ENCODE measurements at regions not wholly inside any gene's neighbourhood (a gene's known extent, or its start where the extent isn't known, plus 50 kb on each side); places are given as distances from the start of the nearest gene placed in this dataset.

DNA sequence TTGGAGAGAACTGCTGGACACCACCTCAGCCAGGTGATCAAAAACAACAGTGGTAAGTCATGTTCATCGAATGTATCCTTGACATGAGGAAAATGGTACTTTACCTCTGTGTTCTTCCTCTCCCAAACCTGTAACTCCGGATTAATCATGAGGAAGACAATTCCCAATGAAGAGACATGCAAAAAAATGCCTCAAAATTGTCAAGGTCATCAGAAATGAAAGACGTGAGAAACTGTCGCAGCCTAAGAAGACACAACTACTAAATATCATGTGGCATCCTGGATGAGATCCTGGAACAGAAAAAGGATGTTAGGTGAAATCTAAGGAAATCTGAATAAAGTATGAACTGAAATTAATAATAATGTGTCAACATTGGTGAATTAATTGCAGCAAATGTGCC is 178.4 kb downstream of the LACC1 start:
- DNase-seq = no peak

GRCh38 chr13:44058624-44059215 is 179.0 kb downstream of the LACC1 start:
- DNase-seq = no peak

DNA sequence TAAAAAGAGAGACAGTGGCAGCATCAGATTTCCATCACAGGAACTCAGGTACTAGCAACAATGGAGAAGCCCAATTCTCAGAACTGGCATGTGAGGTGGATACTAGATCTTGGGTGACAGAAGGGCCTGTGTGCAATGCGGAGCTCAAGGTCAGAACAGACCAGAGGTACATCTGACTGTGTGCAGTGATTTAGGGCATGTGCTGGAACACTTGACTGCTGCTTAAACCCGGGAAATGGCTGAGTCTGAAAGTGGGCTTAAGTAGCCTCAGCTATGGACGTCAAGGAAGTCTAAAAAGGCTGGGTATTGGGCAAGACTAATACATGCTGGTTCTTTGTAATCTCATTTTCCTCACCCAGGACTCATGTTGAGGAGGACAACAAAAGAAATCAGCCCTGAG is 182.2 kb downstream of the LACC1 start:
- DNase-seq = no peak

DNA sequence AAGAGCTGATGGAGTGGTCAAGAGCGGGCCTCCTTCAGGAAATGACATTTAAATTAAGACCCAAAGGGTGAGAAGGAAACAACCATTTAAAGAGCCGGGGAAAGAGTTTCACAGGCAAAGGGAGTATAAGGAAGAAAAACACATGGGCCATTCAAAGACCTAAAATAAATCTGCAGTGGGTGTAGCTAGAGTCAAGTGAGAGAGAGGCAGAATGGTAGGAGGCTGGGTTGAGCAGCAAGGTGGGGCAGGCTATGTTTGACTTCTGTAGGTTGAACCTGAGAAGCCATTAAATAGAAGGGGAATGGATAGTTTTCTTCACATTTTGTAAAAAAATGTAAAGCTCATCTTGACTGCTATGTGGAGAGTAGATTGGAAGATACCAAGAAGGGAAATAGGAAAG is 183.8 kb downstream of the LACC1 start:
- no peak for DNase-seq

- DNase-seq = no peak
These were observed 184.2 kb downstream of the LACC1 start for GRCh38 chr13:44063881-44064280.

- DNase-seq = no peak
These were observed 184.7 kb downstream of the LACC1 start for GRCh38 chr13:44064357-44064756.

DNA sequence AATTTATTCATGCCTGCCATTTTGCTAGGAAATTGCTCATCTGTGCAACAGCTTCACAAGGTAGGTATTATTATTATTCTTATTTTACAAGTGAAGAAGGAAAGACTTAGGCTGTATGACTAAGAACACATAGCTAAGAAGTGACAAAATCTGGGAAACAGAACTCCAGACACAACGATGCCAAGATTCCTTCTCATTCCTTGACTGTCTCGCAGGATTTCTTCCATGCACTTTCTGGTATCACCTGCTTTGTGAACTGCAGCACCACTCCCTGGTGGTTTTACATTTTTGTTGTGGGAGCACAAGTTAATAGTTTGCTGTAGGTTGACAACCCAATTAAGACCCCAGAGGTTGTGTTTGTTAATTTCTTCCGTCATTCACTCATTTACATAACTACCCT is 188.5 kb downstream of the LACC1 start:
- DNase-seq = no peak

DNA sequence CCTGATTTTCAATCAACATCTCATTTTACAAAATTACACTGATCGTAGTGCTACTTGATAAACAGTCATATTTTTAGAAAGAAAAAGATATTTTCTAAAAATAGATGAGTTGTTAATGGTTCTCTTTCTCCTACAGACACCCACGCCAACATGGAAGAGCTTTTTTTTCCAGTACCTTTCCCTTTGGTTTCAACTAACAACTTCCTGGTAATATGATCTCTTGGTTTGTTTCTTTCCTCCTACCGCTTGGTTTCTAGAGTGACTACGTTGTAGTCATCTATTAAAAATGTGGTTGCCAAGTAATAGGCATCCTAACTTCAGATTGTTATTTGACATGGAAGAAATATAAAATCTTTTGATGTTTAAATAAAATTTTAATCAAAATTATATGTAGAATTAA is 189.0 kb downstream of the LACC1 start:
- DNase-seq = no peak

- DNase-seq = no peak
These were observed 192.8 kb downstream of the LACC1 start for GRCh38 chr13:44072536-44072935.

GRCh38 chr13:44074611-44075010 is 194.9 kb downstream of the LACC1 start:
- DNase-seq = no peak

DNA sequence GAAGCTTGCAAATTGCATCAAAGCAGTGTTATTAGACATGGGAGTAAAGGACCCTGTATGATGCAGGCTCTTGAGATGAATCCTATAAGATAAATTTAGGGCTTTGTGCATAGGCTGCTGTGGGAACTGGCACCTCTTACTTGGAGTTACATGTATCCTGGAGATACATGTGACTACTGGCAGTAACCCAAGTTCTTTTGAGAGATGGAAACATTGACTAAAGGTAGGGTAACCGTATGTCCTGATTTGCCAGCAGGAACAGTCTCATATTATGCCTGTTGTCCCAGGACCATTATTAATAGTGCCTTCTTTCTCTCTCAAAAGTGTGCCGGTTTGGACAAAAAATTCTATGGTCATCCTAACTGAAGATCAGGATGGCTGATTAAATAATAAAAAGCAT is 195.4 kb downstream of the LACC1 start:
- DNase-seq = no peak

DNA sequence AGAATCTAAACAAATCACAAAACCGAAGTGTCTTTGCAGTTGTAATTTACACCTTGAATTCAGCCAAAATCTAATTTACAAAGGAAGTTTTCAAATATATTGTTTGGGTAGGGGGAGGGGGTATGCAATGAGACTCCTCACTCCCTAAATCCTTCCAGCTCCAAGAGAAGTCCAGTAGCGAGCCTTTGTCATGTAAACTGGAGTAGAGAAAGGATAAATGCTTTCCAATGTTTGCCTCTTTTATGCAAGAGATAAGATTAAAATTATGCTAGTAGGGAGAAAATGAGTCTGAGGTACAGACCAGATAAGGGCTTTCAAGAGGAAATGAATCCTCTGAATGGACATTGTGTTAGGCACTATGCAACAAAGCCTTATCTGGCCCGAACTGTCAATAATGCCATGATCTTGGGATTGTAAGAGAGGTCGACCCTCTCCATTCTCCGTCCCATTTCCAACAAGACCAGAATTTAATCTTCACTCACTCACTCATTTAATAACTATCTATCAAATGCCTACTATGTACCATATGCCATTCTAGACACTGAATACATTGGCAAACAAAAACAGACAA is 199.2 kb downstream of the LACC1 start:
- DNase-seq = no peak

DNA sequence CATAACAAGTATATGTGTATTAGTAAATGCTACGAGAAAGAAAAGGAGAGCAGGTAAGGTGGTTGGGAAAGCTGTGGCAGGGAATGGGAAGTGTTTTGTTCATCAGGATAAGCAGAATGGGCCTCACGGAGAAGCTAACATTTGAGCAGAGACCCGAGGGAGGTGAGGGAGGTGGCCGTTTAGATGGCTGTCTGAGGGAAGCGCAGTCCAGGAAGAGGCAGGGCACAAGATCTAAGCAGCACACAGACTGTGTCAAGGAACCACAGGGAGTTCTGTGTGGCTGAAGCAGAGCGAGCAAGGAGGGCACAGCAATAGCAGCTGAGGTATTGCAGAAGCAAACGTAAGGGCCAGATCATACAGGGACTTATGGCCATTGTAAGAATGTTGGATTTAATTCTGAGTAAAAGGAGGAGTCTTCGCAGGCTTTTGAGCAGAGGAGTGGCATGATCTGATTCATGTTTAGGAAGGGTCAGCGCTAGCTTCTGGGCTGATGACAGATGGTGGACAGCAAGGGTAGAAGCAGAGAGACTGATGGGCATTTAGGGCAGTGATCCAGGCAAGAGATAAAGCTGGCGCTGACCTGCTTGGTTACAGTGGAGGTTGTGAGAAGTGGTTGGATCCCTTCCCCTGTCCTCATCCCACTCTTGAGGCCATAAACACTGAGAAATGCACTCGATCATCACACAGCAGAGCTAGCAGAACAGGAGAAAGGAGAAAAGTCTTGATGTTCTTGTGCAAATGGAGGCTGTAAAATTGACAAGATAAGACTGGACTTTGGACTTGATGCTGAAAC is 199.9 kb downstream of the LACC1 start:
- DNase-seq = no peak

DNA sequence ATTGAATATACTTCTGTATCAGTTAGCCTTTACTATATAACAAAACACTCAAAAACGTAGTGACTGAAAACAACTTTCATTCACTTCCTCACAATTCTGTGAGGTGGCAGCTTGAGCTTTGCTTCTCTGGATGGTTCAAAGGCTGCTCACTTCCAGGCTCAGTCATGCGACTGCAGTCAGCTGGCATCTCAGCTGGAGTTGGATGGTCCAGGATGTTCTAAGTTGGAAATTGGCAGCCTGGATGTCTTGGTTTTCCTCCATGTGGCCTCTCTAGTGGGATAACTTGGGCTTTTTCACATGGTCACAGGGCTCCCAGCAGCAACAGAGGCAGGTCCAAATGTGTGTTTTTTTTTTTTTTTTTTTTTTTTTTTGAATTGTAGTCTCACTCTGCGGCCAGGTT is 204.4 kb downstream of the LACC1 start:
- no peak for DNase-seq

- no peak for DNase-seq
These were observed 206.7 kb downstream of the LACC1 start for GRCh38 chr13:44086389-44086788.

- DNase-seq = no peak
These were observed 208.7 kb downstream of the LACC1 start for GRCh38 chr13:44088411-44088810.

- DNase-seq = no peak
These were observed 209.3 kb downstream of the LACC1 start for GRCh38 chr13:44088991-44089413.

DNA sequence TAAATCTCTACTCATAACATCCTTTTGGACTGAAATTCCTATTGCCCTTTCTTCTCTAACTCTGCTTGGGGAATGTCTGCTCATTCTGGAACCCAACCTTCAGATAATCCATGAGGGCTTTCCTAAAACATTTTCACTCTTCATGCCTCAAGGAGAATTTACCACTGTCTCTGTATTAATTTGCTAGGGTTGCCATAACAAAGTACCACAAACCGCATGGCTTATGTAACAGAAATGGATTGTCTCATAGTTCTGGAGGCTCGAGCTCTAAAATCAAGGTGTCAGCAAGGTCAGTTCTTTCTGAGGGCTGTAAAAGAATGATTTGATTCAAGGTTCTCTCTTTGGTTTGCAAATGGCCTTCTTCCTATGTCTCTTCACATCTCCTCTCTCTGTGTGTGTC is 209.7 kb downstream of the LACC1 start:
- no peak for DNase-seq

DNA sequence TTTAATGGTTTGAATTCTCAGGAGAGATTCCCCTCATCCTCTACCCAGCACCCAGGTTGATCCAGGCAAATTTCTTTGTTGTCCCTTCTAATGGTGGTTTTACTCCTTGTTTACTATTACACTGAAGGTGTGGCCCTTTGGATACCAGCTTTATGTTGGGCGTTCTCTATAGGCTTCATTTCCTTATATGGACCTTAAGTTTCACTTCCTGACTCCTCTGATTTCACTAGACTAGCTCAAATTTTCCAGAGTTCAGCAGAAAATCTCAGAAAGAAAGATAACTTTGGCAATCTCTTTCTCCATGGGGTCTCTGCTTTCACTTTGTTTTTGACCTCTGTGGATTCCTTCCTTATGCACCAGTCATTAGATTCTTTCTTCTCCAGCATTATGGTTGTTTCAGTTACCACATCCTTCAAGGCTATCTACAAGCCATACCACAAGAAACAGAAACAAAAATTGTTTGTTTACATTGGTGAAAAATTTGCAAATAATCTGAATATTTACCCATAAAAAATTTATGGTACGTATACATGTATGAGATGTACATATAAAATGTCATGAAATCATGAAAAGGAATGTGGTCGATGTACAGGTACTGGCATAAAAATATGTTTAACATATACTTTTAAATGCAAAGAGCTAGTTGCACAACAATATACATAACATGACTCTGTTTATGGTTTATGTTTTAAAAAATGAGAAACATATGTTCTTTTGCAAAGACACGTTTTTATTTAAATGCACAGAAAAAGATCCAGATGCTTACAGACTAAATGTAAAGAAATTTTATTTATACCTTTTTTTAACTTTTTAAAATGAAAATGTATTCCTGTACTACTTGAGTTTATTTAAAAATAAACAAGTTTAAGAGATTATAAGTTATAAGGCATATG is 212.6 kb downstream of the LACC1 start:
- no peak for DNase-seq

DNA sequence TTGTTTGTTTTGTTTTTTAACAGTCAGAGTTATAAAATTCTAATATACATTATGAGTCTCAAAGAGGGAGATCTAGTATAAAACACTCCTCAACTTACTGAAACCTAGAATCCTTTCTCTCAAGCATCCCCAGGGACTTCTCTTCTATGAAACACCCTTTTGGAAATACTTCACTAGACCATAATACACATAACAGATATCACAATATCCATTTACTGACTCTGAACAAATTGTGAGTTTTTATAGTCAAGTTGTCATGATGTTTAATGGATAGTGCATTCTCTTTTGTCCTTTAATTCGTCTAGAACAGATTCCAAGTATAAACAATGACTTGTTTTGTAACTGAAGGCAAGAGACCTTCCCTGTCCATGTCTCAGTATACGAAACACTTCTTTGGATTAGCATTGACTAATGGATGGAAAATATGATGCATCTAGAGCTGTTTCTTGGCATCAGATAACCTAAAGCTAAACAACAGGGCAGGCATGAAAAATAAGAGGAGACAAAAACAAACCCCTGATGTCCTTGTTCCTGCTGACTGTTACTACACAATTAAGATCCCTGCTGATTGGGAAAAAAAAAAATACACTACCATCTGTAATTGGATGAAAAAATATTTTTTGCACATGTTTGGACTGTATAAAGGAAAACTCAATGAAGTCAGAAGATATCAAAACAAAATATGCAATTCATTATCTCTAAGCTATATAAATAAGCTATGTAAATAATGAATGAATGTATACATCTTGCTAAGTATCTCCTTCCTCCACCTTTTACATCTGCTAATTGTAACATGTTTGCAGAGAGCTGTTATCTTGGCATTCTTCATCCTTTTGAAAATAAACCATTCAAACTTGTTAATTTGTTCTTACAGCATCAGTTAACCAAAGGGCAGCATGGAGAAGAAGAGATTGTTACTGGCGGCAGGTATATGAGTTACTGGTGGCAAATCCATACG is 214.2 kb downstream of the LACC1 start:
- no peak for DNase-seq

DNA sequence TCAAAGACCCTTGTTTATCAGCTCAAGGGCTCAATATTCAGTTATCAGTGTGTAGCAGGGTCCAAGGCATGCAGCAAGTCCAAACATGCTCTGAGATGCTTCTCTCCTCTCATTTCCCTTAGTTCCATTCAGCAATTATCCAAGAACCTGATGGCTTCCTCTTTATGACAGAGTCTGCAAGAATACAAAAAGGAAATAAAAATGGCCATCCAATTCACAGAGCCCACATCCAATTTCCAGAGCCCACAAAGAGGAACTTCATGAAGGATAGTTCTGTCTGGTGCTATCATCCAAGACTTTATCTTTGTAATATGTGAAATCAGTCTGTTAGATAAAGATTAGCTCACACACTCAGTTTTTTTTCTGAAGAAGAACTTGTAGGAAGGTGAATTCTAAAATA is 217.2 kb downstream of the LACC1 start:
- DNase-seq = no peak

GRCh38 chr13:44098559-44098958 is 218.9 kb downstream of the LACC1 start:
- no peak for DNase-seq

Data from stimulated activated CD4-positive, alpha-beta T cell treated with anti-CD3 and anti-CD28 coated beads, Interleukin-4, amount 100 ng/mL, for 4 hours (primary cell).